HL-60/S4 treated with retinoic acid at 250 ng/mL for 4 days and 3 days (cell line): ENCODE measurements at regions not wholly inside any gene's neighbourhood (a gene's known extent, or its start where the extent isn't known, plus 50 kb on each side); places are given as distances from the start of the nearest gene placed in this dataset.
"Not testable (repeated sequence)": the region's sequence is repeated elsewhere in the genome, so short reads cannot be mapped to it uniquely, and the experiment has no call there.

ENCODE experiments used
- in situ Hi-C: fragments of 300-500 bp; cut with MboI; formaldehyde crosslinking; loops from 2 replicates; pipeline ENCODE4 v1.7.0; 2022; ENCODE audit warnings: low sequenced_read_pairs

GRCh38 chr6:9744119-9744518 lies 670.8 kb downstream of the TFAP2A start:
- in situ Hi-C loops, result no loop called here

DNA sequence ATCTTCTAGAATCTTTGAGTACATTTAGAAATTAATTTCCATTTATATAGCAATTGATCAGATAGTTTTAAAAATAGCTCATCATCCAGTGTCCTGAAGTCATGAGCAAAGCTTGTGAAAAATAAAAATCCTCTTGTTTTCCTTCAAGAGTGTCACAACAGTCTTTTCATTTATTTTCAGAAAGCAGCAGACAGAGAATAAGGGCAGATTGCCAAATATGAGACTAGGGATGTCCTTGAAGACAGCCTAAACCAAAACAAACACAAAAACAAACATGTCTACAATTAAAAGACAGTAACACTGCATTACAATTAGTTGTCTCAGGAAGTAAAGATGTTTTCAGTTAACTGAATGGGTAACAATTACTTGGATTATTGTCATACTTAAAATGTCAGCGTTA lies 682.8 kb downstream of the TFAP2A start:
- in situ Hi-C loops, result no loop called here

- in situ Hi-C loops, result not testable (repeated sequence)
These were observed 689.1 kb downstream of the TFAP2A start for GRCh38 chr6:9725776-9726175.

- in situ Hi-C loops, result no loop called here
These were observed 697.3 kb downstream of the TFAP2A start for GRCh38 chr6:9717568-9717967.

GRCh38 chr6:9711365-9711764 lies 703.5 kb downstream of the TFAP2A start:
- in situ Hi-C loops, result no loop called here

- in situ Hi-C loops, result no loop called here
These were observed 704.3 kb downstream of the TFAP2A start for GRCh38 chr6:9710574-9710973.

DNA sequence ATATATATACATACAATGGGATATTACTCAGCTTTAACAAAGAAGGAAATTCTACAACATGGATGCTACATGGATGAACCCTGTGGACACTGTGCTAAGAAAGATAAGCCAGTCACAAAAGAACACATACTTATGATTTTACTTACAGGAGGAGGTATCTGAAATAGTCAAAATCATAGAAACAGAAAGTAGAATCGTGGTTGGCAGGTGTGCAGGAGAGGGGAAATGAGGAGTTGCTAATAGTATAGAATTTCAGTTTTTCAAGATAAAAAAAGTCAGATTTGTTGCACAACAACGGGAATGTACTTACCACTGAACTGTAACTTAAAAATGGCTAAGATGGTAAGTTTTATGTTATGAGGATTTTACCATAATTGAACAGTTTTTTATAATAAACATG lies 706.3 kb downstream of the TFAP2A start:
- in situ Hi-C loops, result no loop called here

DNA sequence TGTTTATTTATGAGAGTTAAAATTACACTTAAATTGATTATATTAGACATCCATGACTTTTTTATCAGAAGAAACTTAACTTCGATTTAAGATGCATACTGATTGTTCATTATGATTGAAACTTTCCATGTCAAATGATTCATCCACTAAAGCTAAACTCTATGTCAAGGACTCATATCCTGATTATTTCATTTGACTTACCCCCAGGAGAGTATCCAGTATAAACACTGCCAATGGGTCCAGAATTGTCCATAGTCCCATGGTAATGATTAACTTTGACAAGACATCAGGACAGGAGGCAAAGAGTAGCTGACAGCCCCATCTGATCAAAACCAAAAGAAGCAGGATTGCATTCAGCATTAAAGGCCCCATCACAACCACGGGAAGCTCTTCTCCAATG lies 709.9 kb downstream of the TFAP2A start:
- in situ Hi-C loops, result no loop called here

GRCh38 chr6:9702914-9703313 lies 712.0 kb downstream of the TFAP2A start:
- in situ Hi-C loops, result no loop called here

DNA sequence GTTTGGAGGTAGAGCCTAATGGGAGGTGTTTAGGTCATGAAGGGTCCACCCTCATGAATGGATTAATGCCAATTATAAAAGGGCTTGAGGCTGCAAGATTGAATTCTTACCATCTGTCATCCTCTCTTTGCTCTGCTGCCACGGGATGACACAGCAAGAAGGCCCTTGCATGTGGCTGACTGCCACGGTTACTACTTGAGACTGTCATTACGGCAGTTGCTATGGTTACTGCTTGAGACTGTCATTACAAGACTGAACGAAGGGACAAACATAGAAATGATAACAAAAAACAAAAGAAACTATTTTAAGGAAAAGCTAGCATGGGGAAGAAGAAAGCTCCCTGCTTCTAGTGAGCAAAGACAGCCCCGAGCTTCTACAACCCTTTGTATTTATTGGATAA lies 715.0 kb downstream of the TFAP2A start:
- in situ Hi-C loops, result no loop called here

GRCh38 chr6:9697263-9697931 lies 717.5 kb downstream of the TFAP2A start:
- in situ Hi-C loops, result no loop called here

DNA sequence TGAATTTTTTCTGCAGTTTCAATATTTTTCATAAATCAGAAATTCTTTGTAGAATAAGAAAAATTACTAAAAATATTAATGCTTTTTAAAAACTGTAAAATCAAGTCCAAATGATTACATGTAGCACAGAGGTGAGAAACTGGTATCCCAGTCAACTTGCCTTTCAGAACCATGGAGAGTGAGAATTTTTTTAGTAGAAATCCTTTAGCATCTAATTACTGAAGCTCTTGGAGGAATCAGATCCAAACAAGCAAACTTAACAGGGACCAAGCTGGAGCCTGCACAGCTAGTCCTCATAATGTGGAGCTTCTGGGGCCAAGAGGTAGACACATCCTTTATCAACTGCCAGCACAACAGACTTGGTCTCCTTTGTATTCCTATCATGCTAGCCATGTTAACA lies 724.5 kb downstream of the TFAP2A start:
- in situ Hi-C loops, result no loop called here

GRCh38 chr6:9680727-9681126 lies 734.1 kb downstream of the TFAP2A start:
- in situ Hi-C loops, result not testable (repeated sequence)

- in situ Hi-C loops, result no loop called here
These were observed 739.8 kb downstream of the TFAP2A start for GRCh38 chr6:9675122-9675521.

GRCh38 chr6:9659848-9660247 lies 755.0 kb downstream of the TFAP2A start:
- in situ Hi-C loops, result no loop called here

DNA sequence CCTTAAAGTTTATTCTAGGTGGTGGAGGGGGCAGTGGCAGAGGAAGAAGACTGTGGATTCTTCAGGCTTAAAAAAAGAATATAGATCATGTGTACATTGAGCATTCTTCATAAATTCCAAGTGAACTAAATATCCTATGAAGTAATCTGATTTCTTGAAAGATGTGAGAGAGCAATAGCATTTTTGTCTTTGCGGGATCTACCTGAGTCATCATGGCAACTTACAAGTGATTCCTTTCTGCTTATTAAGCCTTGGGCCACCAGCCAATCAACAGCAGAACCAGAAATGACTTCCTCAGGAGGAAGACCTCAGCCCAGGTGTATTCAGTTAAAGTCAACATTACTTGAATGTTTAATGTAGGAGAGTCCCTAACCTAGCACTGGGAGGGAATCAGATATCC lies 756.9 kb downstream of the TFAP2A start:
- in situ Hi-C loops, result no loop called here

DNA sequence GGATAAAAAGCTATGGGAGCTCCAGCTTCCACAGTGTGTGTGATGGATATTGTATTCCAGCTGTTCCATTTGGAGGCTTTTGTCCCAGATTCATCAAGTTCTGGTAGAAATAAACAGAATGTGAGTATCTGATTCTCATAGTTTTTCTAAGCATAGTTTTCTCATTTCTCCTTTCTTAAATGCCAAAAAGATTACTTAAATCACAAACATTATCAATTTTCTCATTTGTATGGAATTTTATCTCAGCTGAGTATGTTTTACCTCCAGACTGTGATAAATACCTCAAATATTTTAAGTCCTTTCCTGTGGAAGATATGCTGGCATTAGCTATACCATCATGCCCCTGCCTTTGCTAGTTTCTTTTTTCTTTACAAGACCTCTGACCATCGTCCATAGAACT lies 767.3 kb downstream of the TFAP2A start:
- in situ Hi-C loops, result no loop called here

DNA sequence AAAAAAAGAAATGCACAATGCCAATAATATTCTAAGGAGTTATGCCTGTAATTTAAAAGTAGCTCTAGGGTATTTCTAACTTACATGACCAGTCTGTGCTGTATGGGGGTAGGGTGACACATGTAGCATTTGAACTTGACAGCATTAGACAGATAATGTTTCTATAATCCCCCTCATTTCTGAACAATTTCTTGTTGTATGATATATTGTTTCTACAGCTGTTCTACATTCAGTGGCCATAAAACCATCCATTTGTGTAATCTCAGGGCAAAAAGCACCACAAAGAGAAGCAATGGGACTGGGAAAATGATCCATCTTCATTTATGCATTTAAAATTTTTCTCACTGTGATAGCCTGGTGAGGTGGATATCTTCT lies 767.8 kb downstream of the TFAP2A start:
- in situ Hi-C loops, result no loop called here

DNA sequence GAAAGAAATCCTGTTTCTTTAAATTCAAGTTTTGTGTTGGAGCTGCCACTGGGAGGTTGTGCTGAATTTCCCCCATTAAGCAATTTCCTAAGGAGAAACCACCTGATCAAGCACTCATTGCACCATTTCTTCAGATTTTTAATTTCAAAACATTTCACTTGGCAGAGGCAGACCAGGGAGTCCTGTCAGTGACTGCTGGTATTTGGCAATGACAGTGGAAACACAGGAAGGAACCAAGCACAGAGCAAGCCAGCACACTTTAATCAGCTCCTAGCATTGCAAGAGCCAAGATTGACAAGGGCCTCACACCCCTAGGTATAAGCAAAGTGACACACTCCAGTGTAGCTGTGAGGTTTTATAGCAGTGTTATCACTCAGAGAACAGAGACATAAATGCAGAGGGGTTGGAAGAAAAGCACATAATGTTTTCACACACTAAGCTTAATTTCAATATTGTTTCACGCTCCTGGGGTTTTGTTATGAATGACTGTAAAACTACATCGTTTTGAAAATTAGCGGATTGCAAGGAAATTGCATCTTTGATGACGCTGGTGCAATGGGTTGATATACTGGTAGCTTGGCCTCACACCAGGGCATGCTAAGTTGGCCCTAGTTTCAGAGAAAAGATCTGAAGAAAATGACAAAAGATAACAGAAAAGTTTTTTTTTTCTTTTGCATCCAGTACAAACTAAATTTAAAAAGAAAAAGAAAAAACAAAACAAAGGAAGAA lies 768.4 kb downstream of the TFAP2A start:
- in situ Hi-C loops, result no loop called here

GRCh38 chr6:9638861-9639260 lies 776.0 kb downstream of the TFAP2A start:
- in situ Hi-C loops, result no loop called here

- in situ Hi-C loops, result no loop called here
These were observed 780.1 kb downstream of the TFAP2A start for GRCh38 chr6:9634776-9635175.

DNA sequence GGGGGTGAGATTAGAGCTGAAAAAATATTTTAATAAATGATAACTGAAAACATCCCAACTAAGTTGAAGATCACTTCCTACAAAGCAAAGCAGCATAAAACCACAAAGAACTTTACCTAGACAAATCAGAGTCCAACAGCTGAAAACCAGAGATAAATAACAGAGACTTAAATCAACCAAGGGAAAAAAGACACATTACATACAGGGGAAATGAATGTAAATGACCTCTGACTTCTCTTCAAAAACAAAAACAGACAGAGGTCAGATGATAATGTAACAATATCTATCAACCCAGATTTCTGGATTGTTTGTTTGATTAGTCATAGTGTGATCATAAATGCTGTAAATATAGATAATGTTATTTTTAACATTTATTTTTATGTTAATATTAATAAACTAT lies 782.8 kb downstream of the TFAP2A start:
- in situ Hi-C loops, result no loop called here

DNA sequence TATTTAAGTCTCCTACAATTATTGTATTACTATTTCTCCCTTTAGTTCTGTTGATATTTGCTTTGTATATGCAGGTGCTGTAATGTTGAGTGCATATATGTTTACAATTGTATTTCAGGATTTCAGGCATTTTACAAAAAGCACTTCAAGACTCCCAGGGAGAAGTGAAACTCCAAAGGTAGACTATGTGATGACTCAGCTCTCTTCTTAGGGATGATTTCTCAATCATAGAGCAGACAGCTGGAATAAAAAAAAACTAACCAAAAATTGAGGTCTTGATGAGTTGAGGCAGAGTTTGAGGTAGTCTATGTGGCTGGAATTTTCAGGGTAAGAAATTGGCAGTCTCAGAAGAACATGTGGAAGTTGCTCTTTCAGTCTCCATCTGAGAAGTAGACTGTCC lies 786.1 kb downstream of the TFAP2A start:
- in situ Hi-C loops, result no loop called here
